ENCODE measurements at regions not wholly inside any gene's neighbourhood (a gene's known extent, or its start where the extent isn't known, plus 50 kb on each side); places are given as distances from the start of the nearest gene placed in this dataset.
"Not testable (repeated sequence)": the region's sequence is repeated elsewhere in the genome, so short reads cannot be mapped to it uniquely, and the experiment has no call there.

DNA sequence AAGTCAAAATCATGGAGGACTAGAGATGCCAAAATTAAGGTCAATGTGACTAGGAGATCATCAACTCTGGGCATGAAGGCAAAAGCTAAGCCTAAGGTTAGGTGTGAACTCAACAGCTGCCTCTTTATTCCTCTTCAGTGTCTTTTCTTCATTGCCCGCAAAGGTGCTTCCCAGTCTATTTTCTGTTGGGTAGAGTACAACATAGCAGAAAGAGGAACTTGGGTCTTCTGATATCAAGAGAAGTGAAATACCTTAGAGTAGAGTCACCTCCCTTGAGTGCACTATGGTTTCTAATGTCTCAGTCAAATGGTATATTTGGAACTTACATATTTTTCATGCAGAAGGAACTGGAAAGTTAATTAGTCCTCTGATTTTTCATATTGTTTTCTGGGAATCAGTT, 122.5 kb upstream of the GRIN3A start:
- no peak for DNase-seq (ENCODE audit: low read depth in 2 of 2)

DNA sequence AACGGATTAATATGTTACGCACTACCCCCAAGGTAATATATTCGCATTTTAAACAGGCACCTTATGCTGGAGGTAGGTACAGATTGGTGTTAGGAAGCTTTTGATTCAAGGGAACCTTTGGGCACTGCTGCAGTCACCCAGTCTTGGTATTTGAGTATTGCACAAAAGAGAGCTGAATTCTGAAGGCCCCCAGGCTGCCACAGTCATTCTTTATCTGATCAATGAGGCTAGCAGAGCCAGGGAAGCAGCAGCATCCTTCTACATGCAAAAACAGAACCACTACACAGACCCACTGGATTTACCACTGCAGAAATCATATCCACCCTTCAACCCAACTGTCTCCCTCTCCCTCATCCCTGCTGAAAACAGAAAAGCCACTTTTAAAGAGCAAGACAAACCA, 121.2 kb upstream of the GRIN3A start:
- DNase-seq (ENCODE audit: low read depth in 2 of 2): no peak

- no peak for DNase-seq (ENCODE audit: low read depth in 2 of 2)
These were observed 119.6 kb upstream of the GRIN3A start for GRCh38 chr9:101858026-101858425.

DNA sequence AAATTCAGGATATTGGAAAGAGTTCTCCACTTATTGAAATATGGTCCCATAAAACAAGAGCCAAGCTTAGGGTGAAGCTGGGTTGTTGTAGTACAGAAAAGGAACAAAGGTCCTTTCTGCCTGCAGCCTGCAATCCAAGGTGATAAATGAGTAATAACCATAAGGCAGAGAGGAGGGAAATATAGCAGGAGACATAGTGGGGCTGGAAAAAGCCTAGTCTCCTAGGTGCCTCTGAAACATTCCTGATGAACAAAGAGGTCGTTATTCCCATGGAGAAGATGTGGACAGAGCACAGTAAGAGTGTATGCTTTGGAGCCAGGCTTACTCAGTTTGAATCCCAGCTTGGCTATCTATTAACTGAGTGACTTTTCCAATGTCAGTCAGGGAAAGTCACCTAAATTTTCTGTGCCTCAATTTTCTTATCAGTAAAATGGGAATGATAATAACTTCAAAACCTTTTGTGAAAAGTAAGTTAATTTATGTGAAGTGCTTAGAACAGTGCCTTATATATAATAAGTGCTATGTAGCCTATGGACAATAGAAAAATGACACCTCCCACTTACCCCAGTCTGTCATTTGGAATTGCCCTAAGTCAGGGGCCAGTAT, 110.8 kb upstream of the GRIN3A start:
- no peak for DNase-seq (ENCODE audit: low read depth in 2 of 2)

GRCh38 chr9:101848485-101848919, 110.1 kb upstream of the GRIN3A start:
- no peak for DNase-seq (ENCODE audit: low read depth in 2 of 2)

DNA sequence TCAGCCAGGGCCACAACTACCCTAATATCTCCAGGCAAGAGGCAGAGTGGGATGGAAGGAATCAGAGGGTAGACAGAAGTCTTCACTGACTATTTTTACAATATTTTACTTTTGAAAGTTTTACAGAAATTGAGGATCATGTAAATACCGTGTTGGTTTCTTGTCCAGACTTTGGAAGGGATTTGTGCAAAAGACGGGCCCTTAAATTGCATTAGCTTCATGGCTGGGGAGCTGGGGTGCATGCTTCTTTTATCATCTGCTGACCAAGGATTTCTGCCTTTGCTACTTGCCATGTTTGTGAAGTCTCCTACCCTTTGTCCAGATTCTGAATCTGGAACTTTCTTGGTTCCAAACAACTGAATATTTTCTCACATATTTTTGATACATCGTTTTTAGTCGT, 107.7 kb upstream of the GRIN3A start:
- DNase-seq (ENCODE audit: low read depth in 2 of 2): no peak

DNA sequence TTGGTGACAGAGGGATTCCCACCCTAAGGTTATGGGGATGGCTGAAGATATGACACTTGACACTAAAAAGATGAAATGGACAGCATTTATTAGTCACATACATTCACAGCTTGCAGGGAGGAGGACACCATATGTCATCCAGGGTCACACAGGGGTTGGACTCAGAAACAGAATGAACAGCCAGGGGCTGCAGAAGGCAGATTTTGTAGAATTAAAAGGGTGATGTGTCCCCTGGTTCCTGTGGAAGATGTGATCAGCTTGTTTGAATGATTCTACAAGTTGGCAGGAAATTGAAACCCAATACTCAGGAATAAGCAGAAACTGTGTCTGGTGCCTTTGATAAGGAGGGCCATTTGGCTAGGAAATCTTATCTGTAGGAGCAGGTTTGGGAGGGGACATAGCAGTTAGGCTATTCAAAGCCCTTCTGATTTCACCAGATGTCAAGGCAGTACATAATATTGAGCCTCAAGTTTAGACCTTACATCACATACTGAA, 102.3 kb upstream of the GRIN3A start:
- DNase-seq (ENCODE audit: low read depth in 2 of 2): no peak

DNA sequence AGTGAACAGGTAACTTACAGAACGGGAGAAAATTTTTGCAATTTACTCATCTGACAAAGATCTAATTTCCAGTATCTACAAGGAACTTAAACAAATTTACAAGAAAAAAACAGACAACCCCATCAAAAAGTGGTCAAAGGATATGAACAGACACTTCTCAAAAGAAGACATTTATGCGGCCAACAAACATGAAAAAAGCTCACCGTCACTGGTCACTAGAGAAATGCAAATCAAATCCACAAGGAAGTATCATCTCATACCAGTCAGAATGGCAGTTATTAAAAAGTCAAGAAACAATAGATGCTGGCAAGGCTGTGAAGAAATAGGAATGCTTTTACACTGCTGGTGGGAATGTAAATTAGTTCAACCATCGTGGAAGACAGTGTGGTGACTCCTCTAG, 100.5 kb upstream of the GRIN3A start:
- not testable (repeated sequence) for DNase-seq (ENCODE audit: low read depth in 2 of 2)

- DNase-seq (ENCODE audit: low read depth in 2 of 2): no peak
These were observed 97.6 kb upstream of the GRIN3A start for GRCh38 chr9:101836021-101836420.

DNA sequence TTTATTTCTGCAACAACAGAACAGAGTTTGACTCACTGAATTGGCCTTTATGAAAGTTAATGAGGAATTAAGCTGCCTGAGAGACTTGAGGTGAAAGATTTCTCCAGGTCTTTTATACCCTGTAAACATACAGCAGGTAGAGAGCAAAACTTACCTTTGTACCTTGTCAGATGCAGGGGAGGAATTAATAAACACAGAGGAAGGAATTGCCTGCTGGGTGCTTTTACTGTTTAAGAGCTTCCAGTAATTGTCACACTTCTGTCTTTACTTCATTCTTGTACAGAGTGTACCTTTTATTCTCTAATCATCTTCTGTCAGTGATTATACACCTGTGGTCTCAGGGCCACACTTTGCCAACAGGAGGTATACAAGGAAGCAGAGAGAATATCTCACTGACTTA, 94.0 kb upstream of the GRIN3A start:
- no peak for DNase-seq (ENCODE audit: low read depth in 2 of 2)

DNA sequence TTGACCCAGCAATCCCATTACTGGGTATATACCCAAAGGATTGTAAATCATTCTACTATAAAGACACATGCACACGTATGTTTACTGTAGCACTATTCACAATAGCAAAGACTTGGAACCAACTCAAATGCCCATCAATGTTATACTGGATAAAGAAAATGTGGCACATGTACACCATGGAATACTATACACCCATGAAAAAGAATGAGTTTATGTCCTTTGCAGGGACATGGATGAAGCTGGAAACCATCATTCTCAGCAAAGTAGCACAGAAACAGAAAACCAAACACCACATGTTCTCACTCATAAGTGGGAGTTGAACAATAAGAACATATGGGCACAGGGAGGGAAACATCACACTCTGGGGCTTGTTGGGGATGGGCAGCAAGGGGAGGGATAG, 83.0 kb upstream of the GRIN3A start:
- DNase-seq (ENCODE audit: low read depth in 2 of 2): not testable (repeated sequence)

- not testable (repeated sequence) for DNase-seq (ENCODE audit: low read depth in 2 of 2)
These were observed 82.5 kb upstream of the GRIN3A start for GRCh38 chr9:101820983-101821382.

GRCh38 chr9:101814064-101814463, 75.6 kb upstream of the GRIN3A start:
- DNase-seq (ENCODE audit: low read depth in 2 of 2): no peak

GRCh38 chr9:101807879-101808278, 69.4 kb upstream of the GRIN3A start:
- not testable (repeated sequence) for DNase-seq (ENCODE audit: low read depth in 2 of 2)

DNA sequence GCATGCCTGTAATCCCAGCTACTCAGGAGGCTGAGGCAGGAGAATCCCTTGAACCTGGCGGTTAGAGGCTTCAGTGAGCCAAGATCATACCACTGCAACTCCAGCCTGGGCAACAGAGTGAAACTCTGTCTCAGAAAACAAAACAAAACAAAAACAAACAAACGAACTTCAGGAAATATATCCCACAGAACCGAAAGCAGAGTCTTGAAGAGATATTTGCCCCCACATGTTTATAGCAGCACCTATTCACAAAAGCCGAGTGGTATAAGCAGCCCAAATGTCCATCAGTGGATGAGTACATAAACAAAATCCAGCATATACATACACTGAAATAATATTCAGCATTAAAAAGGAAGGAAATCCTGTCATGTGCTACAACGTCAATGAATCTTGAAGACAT, 57.6 kb upstream of the GRIN3A start:
- no peak for DNase-seq (ENCODE audit: low read depth in 2 of 2)

GRCh38 chr9:101795147-101795546, 56.7 kb upstream of the GRIN3A start:
- DNase-seq (ENCODE audit: low read depth in 2 of 2): no peak

- no peak for DNase-seq (ENCODE audit: low read depth in 2 of 2)
These were observed 54.0 kb upstream of the GRIN3A start for GRCh38 chr9:101792475-101792874.

DNA sequence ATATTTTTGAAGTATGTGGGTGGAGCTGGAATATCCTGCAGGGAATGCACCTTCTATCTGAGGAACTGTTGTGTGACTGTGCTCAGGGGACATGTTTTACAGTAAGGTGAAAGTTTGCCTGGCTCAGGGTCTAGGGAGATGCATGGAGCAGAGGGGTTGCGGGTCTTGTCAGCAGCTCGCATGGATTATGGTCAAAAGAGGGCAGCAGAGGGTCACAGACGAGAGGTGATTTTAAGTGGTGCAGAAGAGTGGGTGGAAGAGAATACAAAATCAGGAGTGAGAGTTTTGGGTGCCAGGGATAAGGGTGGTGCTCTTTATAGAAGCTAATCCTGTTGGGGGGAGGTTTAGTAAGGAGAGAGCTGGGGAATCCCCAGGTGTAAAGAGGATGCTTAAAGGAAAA, 53.5 kb upstream of the GRIN3A start:
- DNase-seq (ENCODE audit: low read depth in 2 of 2): peak in 1 of 2 donors; percentile 2

DNA sequence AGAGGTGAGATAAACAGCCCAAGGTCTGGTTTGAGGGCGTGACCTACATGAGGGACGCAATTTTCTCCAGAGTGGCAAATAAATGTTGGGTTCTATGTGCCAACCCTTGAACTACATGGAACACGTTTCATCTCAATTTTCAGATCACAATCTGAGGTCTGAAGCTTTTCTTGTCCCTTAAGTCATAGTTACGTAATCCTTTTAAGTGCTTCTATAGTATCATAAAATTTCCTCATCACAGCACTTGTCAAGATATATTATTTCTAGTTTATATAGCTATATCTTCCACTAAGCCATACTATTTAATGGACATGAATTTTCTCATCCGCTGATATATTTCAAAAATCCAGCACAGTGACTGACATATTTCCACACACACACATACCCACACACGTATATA, 53.1 kb upstream of the GRIN3A start:
- DNase-seq (ENCODE audit: low read depth in 2 of 2): no peak

Measured in stimulated activated CD4-positive, alpha-beta T cell treated with anti-CD3 and anti-CD28 coated beads, Interleukin-4, amount 100 ng/mL, for 48 hours (primary cell).